ENCODE measurements at regions not wholly inside any gene's neighbourhood (a gene's known extent, or its start where the extent isn't known, plus 50 kb on each side); places are given as distances from the start of the nearest gene placed in this dataset.

- TF ChIP-seq CTCF (conservative IDR thresholded peaks at IDR 0.05 in 1 of 2, IDR thresholded peaks at IDR 0.05 in 1 of 2; ENCODE audit: low read depth in 1 of 2, low read length in 2 of 2) (no peak), EZH2 (IDR thresholded peaks at IDR 0.05; ENCODE audit: low read length, missing control alignments) (no peak)
Observed at GRCh38 chr13:22077205-22077683, 406.4 kb downstream of the FGF9 start.
